GM12878 (cell line): ENCODE measurements at regions not wholly inside any gene's neighbourhood (a gene's known extent, or its start where the extent isn't known, plus 50 kb on each side); places are given as distances from the start of the nearest gene placed in this dataset.

Source experiments
- ATAC-seq: fragments of 200-7000 bp; cut with Tn5 transposase; 3 replicates; pipeline ENCODE4 v1.9.1; 2020; ENCODE audit warnings: mild to moderate bottlenecking, moderate library complexity
- BruUV-seq: library from RNA; stranded (reverse); fragments of 400-500 nt; replicated peaks from 2 replicates; lab custom pipeline; 2021; lab: Mats Ljungman, UMichigan
- CTCF ChIA-PET: fragments of 300-600 bp; sonication (Branson Sonifier 250); formaldehyde crosslinking; extraction: SDS; loops from one replicate; lab custom pipeline; 2021; ENCODE audit warnings: inconsistent platforms; lab: Yijun Ruan, JAX
- POLR2A ChIA-PET: fragments of 350-600 bp; formaldehyde crosslinking; extraction: SDS; loops from one replicate; lab custom pipeline; 2021; ENCODE audit warnings: inconsistent platforms; lab: Charles Lee
- RAD21 ChIA-PET: fragments of 300-600 bp; sonication (Branson Sonifier 250); formaldehyde crosslinking; loops from one replicate; lab custom pipeline; 2023; ENCODE audit warnings: antibody characterized with exemption; ENCODE audit not compliant: unreplicated experiment; lab: Charles Lee
- SMC1A ChIA-PET: fragments of 300-600 bp; sonication (Branson Sonifier 250); formaldehyde crosslinking; loops from one replicate; lab custom pipeline; 2023; ENCODE audit not compliant: unreplicated experiment, uncharacterized antibody; lab: Charles Lee
- DNase-seq: peaks from one replicate; pipeline ENCODE4 v3.0.0-alpha.2; 2011; ENCODE audit warnings: low read depth, low spot score
- FAIRE-seq: peaks from 3 replicates; lab custom pipeline; 2011; peaks lifted over from hg19 to GRCh38; lab: Jason Lieb, UNC
- H2AFZ ChIP-seq: 2 replicates; pipeline ENCODE4 v1.6.0; 2011; ENCODE audit warnings: low read depth, low read length, control low read depth; ENCODE audit not compliant: control insufficient read depth
- H3K27ac ChIP-seq: 2 replicates; pipeline ENCODE4 v1.5.1; 2011; ENCODE audit warnings: control low read depth; ENCODE audit not compliant: control insufficient read depth, insufficient read depth
- H3K27me3 ChIP-seq, 2 experiments: replicated peaks in 1 of 2; 2 replicates each; pipeline versions ENCODE4 v1.6.0 to v1.6.1; 2011; ENCODE audit warnings: low read length in 1 of 2; ENCODE audit not compliant: control insufficient read depth in 2 of 2, insufficient read depth in 2 of 2
- H3K36me3 ChIP-seq, 2 experiments: 2 replicates each; pipeline ENCODE4 v1.5.1; 2011; ENCODE audit warnings: low read length in 1 of 2; ENCODE audit not compliant: control insufficient read depth in 2 of 2, insufficient read depth in 2 of 2
- H3K4me1 ChIP-seq: 2 replicates; pipeline ENCODE4 v1.6.1; 2011; ENCODE audit warnings: mild to moderate bottlenecking, low read length, moderate library complexity, mixed read lengths; ENCODE audit not compliant: control insufficient read depth, insufficient read depth
- H3K4me2 ChIP-seq: 2 replicates; pipeline ENCODE4 v1.6.0; 2011; ENCODE audit warnings: control low read depth; ENCODE audit not compliant: control insufficient read depth, insufficient read depth
- H3K4me3 ChIP-seq: fragments of 200-600 bp; sonication (generic); 2 replicates; pipeline ENCODE4 v1.5.1; 2016
- H3K79me2 ChIP-seq: 2 replicates; pipeline ENCODE4 v1.6.0; 2011; ENCODE audit warnings: low read length; ENCODE audit not compliant: control insufficient read depth, insufficient read depth
- H3K9ac ChIP-seq: 2 replicates; pipeline ENCODE4 v1.8.0; 2011; ENCODE audit warnings: low read length, control low read depth, mixed read lengths; ENCODE audit not compliant: control insufficient read depth, insufficient read depth
- H3K9me3 ChIP-seq: replicated peaks from 3 replicates; pipeline ENCODE4 v1.5.1; 2011; ENCODE audit warnings: mild to moderate bottlenecking, low read length; ENCODE audit not compliant: control insufficient read depth, insufficient read depth
- H4K20me1 ChIP-seq: 2 replicates; pipeline ENCODE4 v1.6.0; 2011; ENCODE audit not compliant: control insufficient read depth, insufficient read depth
- ATF2 ChIP-seq: IDR thresholded peaks from 2 replicates; pipeline ENCODE4 v1.6.1; 2012; ENCODE audit warnings: low read length, inconsistent platforms
- BMI1 ChIP-seq: fragments of 450-650 bp; IDR thresholded peaks from 2 replicates; pipeline ENCODE4 v1.6.1; 2016; ENCODE audit warnings: mild to moderate bottlenecking, moderate library complexity, borderline replicate concordance
- BRCA1 ChIP-seq: IDR thresholded peaks from 2 replicates; pipeline ENCODE4 v1.6.1; 2011; ENCODE audit warnings: low read depth, low read length, improper control_type of control experiment
- CBFB ChIP-seq: IDR thresholded peaks from 2 replicates; pipeline ENCODE4 v1.6.1; 2016; ENCODE audit warnings: antibody characterized with exemption, low read depth
- CBX5 ChIP-seq: sonication (generic); IDR thresholded peaks from 2 replicates; pipeline ENCODE4 v1.6.1; 2016; ENCODE audit warnings: low read depth, moderate library complexity, mild to moderate bottlenecking, inconsistent platforms
- CTCF ChIP-seq, 3 experiments: IDR thresholded peaks in 2 of 3; conservative IDR thresholded peaks in 1 of 3; 2 replicates each; pipeline ENCODE4 v1.5.1; 2011; ENCODE audit warnings: low read depth in 3 of 3, low read length in 3 of 3, mild to moderate bottlenecking in 3 of 3, control low read depth in 2 of 3, moderate library complexity in 2 of 3, inconsistent platforms in 1 of 3, mixed read lengths in 1 of 3; ENCODE audit not compliant: control insufficient read depth in 2 of 3, insufficient read depth in 1 of 3; ENCODE audit errors: extremely low read depth in 1 of 3
- GATAD2B ChIP-seq: fragments of 450-650 bp; conservative IDR thresholded peaks from 2 replicates; pipeline ENCODE4 v1.6.1; 2017; ENCODE audit warnings: low read depth, mild to moderate bottlenecking, moderate library complexity
- LARP7 ChIP-seq: fragments of 450-650 bp; IDR thresholded peaks from 2 replicates; pipeline ENCODE4 v1.6.1; 2017; ENCODE audit warnings: mild to moderate bottlenecking
- NFIC ChIP-seq: IDR thresholded peaks from 2 replicates; pipeline ENCODE4 v1.6.1; 2012; ENCODE audit warnings: low read depth, mild to moderate bottlenecking, inconsistent platforms, low read length, moderate library complexity
- NKRF ChIP-seq: fragments of 450-650 bp; conservative IDR thresholded peaks from 2 replicates; pipeline ENCODE4 v1.6.1; 2017; ENCODE audit warnings: mild to moderate bottlenecking, moderate library complexity
- RBBP5 ChIP-seq: fragments of 200-600 bp; sonication (generic); conservative IDR thresholded peaks from 2 replicates; pipeline ENCODE4 v1.6.1; 2016
- SIX5 ChIP-seq: IDR thresholded peaks from 2 replicates; pipeline ENCODE4 v1.6.1; 2011; ENCODE audit warnings: mild to moderate bottlenecking, low read depth, low read length, moderate library complexity; ENCODE audit not compliant: severe bottlenecking
- SMC3 ChIP-seq: IDR thresholded peaks from 2 replicates; pipeline ENCODE4 v1.6.1; 2011; ENCODE audit warnings: low read length, improper control_type of control experiment, borderline replicate concordance
- SUZ12 ChIP-seq: fragments of 200-600 bp; sonication (generic); IDR thresholded peaks from one replicate; pipeline ENCODE4 v1.6.1; 2018; ENCODE audit warnings: antibody characterized with exemption, mild to moderate bottlenecking; ENCODE audit not compliant: unreplicated experiment
- TBL1XR1 ChIP-seq: IDR thresholded peaks from 2 replicates; pipeline ENCODE4 v1.6.1; 2012; ENCODE audit warnings: low read depth, low read length, improper control_type of control experiment
- YY1 ChIP-seq: IDR thresholded peaks from 2 replicates; pipeline ENCODE4 v1.6.1; 2011; ENCODE audit warnings: low read depth, mild to moderate bottlenecking, low read length
- ZNF384 ChIP-seq: IDR thresholded peaks from 2 replicates; pipeline ENCODE4 v1.6.1; 2012; ENCODE audit warnings: low read depth, mild to moderate bottlenecking, low read length, improper control_type of control experiment, borderline replicate concordance
- WGBS: methylation state at CpG from one replicate; pipeline ENCODE4 v1.1.6; 2016; ENCODE audit warnings: low lambda C conversion rate; ENCODE audit not compliant: insufficient replicate concordance, insufficient coverage; ENCODE audit errors: missing lambda C conversion rate; 5-methylcytosine and 5-hydroxymethylcytosine counted together
- in situ Hi-C: fragments of 300-500 bp; cut with MboI; formaldehyde crosslinking; loops from 9 replicates; pipeline ENCODE4 v1.14.3; 2018; ENCODE audit warnings: mixed read lengths
- intact Hi-C: fragments of 100-400 bp; cut with micrococcal nuclease; formaldehyde crosslinking; loops from one replicate; pipeline ENCODE4 v1.14.2; 2022; ENCODE audit not compliant: unreplicated experiment

- Histone ChIP-seq H3K36me3 (no peaks in the 10 kb centered on the region), H3K4me3 (no peak overlapping the region), H3K79me2 (no peaks in the 10 kb centered on the region), H2AFZ (no peak overlapping the region), H3K9me3 (no peaks in the 10 kb centered on the region), H3K9ac (no peak overlapping the region), H3K4me2 (no peak overlapping the region), H3K4me1 (no peaks in the 10 kb centered on the region), H4K20me1 (no peaks in the 10 kb centered on the region), H3K27ac (no peak overlapping the region), H3K27me3 (no peaks in the 10 kb centered on the region)
- ChIA-PET SMC1A (no interaction called here), RAD21 (no interaction called here), CTCF (no interaction called here), POLR2A (no interaction called here)
- ATAC-seq = no peak
- intact Hi-C loops (no loop called here), in situ Hi-C loops (no loop called here)
- WGBS = 2% methylated on average over 2 of the region's 2 CpGs
- TF ChIP-seq CBX5 (no peak), YY1 (no peak), LARP7 (no peak), CTCF (IDR thresholded peaks at IDR 0.05 in 2 of 3, conservative IDR thresholded peaks at IDR 0.05 in 1 of 3; ENCODE audit: control insufficient read depth in 2 of 3, extremely low read depth in 1 of 3, insufficient read depth in 1 of 3, low read depth in 3 of 3, low read length in 3 of 3) (no peak), SIX5 (no peak), GATAD2B (no peak), CBFB (no peak), RBBP5 (no peak), SMC3 (no peak), BMI1 (no peak), ZNF384 (no peak), NFIC (no peak), SUZ12 (no peak), NKRF (no peak), ATF2 (no peak), TBL1XR1 (no peak), BRCA1 (no peak)
- no peak for FAIRE-seq
- no peak for DNase-seq
- no TSS peak for BruUV-seq
These were observed 98.8 kb upstream of the ARRDC4 start for GRCh38 chr15:97861529-97862260.
